IPS-20b (cell line): ENCODE measurements at regions not wholly inside any gene's neighbourhood (a gene's known extent, or its start where the extent isn't known, plus 50 kb on each side); places are given as distances from the start of the nearest gene placed in this dataset.
"Not testable (repeated sequence)": the region's sequence is repeated elsewhere in the genome, so short reads cannot be mapped to it uniquely, and the experiment has no call there.

Experiments used
- H3K27ac ChIP-seq: one replicate; pipeline ENCODE4 v1.5.1; 2013; ENCODE audit warnings: low read length
- H3K27me3 ChIP-seq: 2 replicates; pipeline ENCODE4 v1.6.1; 2013; ENCODE audit warnings: mild to moderate bottlenecking, low read length, inconsistent platforms; ENCODE audit not compliant: insufficient read depth
- H3K36me3 ChIP-seq: 2 replicates; pipeline ENCODE4 v1.6.1; 2013; ENCODE audit warnings: low read depth, mild to moderate bottlenecking, inconsistent platforms, low read length, moderate library complexity; ENCODE audit not compliant: insufficient read depth
- H3K4me1 ChIP-seq: 2 replicates; pipeline ENCODE4 v1.6.1; 2013; ENCODE audit warnings: mild to moderate bottlenecking, control low read depth, inconsistent platforms, low read length, moderate library complexity; ENCODE audit not compliant: insufficient read depth
- H3K4me3 ChIP-seq: 2 replicates; pipeline ENCODE4 v1.5.1; 2013; ENCODE audit warnings: mild to moderate bottlenecking, low read length, inconsistent platforms
- H3K9ac ChIP-seq: 2 replicates; pipeline ENCODE4 v1.6.1; 2013; ENCODE audit warnings: low read depth, mild to moderate bottlenecking, inconsistent platforms, low read length, moderate library complexity
- H3K9me3 ChIP-seq: 2 replicates; pipeline ENCODE4 v1.6.1; 2013; ENCODE audit warnings: mild to moderate bottlenecking, low read depth, low read length, inconsistent platforms; ENCODE audit not compliant: insufficient read depth

- H3K4me3 ChIP-seq = no peak overlapping the region
- H3K27ac ChIP-seq = no peak overlapping the region
- no peaks in the 10 kb centered on the region for H3K9me3 ChIP-seq
- H3K4me1 ChIP-seq = no peaks in the 10 kb centered on the region
- no peaks in the 10 kb centered on the region for H3K36me3 ChIP-seq
- no peak overlapping the region for H3K9ac ChIP-seq
- H3K27me3 ChIP-seq = no peaks in the 10 kb centered on the region
Measured at GRCh38 chr14:50025776-50026175, 90.6 kb downstream of the VCPKMT start.

GRCh38 chr14:50026396-50026795, 90.0 kb downstream of the VCPKMT start:
- no peaks in the 10 kb centered on the region for H3K27me3 ChIP-seq
- no peaks in the 10 kb centered on the region for H3K36me3 ChIP-seq
- no peak overlapping the region for H3K9ac ChIP-seq
- no peak overlapping the region for H3K4me3 ChIP-seq
- H3K27ac ChIP-seq = no peak overlapping the region
- no peaks in the 10 kb centered on the region for H3K9me3 ChIP-seq
- no peaks in the 10 kb centered on the region for H3K4me1 ChIP-seq

- Histone ChIP-seq H3K9ac (no peak overlapping the region), H3K27me3 (no peaks in the 10 kb centered on the region), H3K4me3 (no peak overlapping the region), H3K4me1 (no peaks in the 10 kb centered on the region), H3K27ac (no peak overlapping the region), H3K9me3 (no peaks in the 10 kb centered on the region), H3K36me3 (no peaks in the 10 kb centered on the region)
Measured at GRCh38 chr14:50027816-50028215, 88.6 kb downstream of the VCPKMT start.

- Histone ChIP-seq H3K9me3 (no peaks in the 10 kb centered on the region), H3K27me3 (no peaks in the 10 kb centered on the region), H3K36me3 (no peaks in the 10 kb centered on the region), H3K4me1 (no peaks in the 10 kb centered on the region), H3K9ac (no peak overlapping the region), H3K4me3 (no peak overlapping the region), H3K27ac (no peak overlapping the region)
Measured at GRCh38 chr14:50028458-50028857, 87.9 kb downstream of the VCPKMT start.

GRCh38 chr14:50030036-50030435, 86.3 kb downstream of the VCPKMT start:
- no peaks in the 10 kb centered on the region for H3K9me3 ChIP-seq

GRCh38 chr14:50030911-50031310, 85.5 kb downstream of the VCPKMT start:
- H3K27ac ChIP-seq, H3K4me1 ChIP-seq, H3K9ac ChIP-seq, H3K27me3 ChIP-seq, H3K9me3 ChIP-seq, H3K36me3 ChIP-seq, H3K4me3 ChIP-seq: not testable (repeated sequence)

More at GRCh38 chr14:50030036-50030435, 86.3 kb downstream of the VCPKMT start:
- Histone ChIP-seq H3K4me1 (no peaks in the 10 kb centered on the region), H3K9ac (no peak overlapping the region), H3K4me3 (no peak overlapping the region), H3K27ac (no peak overlapping the region), H3K36me3 (no peaks in the 10 kb centered on the region), H3K27me3 (no peaks in the 10 kb centered on the region)

- Histone ChIP-seq H3K36me3 (no peaks in the 10 kb centered on the region), H3K27ac (no peak overlapping the region), H3K27me3 (no peaks in the 10 kb centered on the region), H3K9me3 (no peaks in the 10 kb centered on the region), H3K4me3 (no peak overlapping the region), H3K4me1 (no peaks in the 10 kb centered on the region), H3K9ac (no peak overlapping the region)
Measured at GRCh38 chr14:50031602-50032313, 84.6 kb downstream of the VCPKMT start.

- H3K4me3 ChIP-seq, H3K27ac ChIP-seq, H3K36me3 ChIP-seq, H3K9me3 ChIP-seq, H3K4me1 ChIP-seq, H3K27me3 ChIP-seq, H3K9ac ChIP-seq: not testable (repeated sequence)
Measured at GRCh38 chr14:50032462-50033167, 83.8 kb downstream of the VCPKMT start.

GRCh38 chr14:50035214-50035613, 81.2 kb downstream of the VCPKMT start:
- Histone ChIP-seq H3K27ac (no peak overlapping the region), H3K4me3 (no peak overlapping the region), H3K9me3 (no peaks in the 10 kb centered on the region), H3K4me1 (no peaks in the 10 kb centered on the region), H3K27me3 (no peaks in the 10 kb centered on the region), H3K36me3 (no peaks in the 10 kb centered on the region), H3K9ac (no peak overlapping the region)

- no peak overlapping the region for H3K27ac ChIP-seq
Measured at GRCh38 chr14:50036211-50036610, 80.2 kb downstream of the VCPKMT start.

GRCh38 chr14:50036637-50037036, 79.7 kb downstream of the VCPKMT start:
- Histone ChIP-seq H3K4me1 (no peaks in the 10 kb centered on the region), H3K27ac (no peak overlapping the region), H3K36me3 (no peaks in the 10 kb centered on the region)

More at GRCh38 chr14:50036211-50036610, 80.2 kb downstream of the VCPKMT start:
- no peaks in the 10 kb centered on the region for H3K36me3 ChIP-seq
- no peaks in the 10 kb centered on the region for H3K27me3 ChIP-seq
- no peak overlapping the region for H3K9ac ChIP-seq
- H3K4me1 ChIP-seq = no peaks in the 10 kb centered on the region
- no peaks in the 10 kb centered on the region for H3K9me3 ChIP-seq
- no peak overlapping the region for H3K4me3 ChIP-seq

GRCh38 chr14:50037240-50037639, 79.1 kb downstream of the VCPKMT start:
- Histone ChIP-seq H3K9ac (no peak overlapping the region), H3K27me3 (no peaks in the 10 kb centered on the region)

More at GRCh38 chr14:50036637-50037036, 79.7 kb downstream of the VCPKMT start:
- H3K9ac ChIP-seq = no peak overlapping the region
- no peaks in the 10 kb centered on the region for H3K9me3 ChIP-seq
- H3K4me3 ChIP-seq = no peak overlapping the region
- H3K27me3 ChIP-seq = no peaks in the 10 kb centered on the region

More at GRCh38 chr14:50037240-50037639, 79.1 kb downstream of the VCPKMT start:
- Histone ChIP-seq H3K4me1 (no peaks in the 10 kb centered on the region), H3K4me3 (no peak overlapping the region), H3K27ac (no peak overlapping the region), H3K36me3 (no peaks in the 10 kb centered on the region), H3K9me3 (no peaks in the 10 kb centered on the region)
